ENCODE measurements at regions not wholly inside any gene's neighbourhood (a gene's known extent, or its start where the extent isn't known, plus 50 kb on each side); places are given as distances from the start of the nearest gene placed in this dataset.

GRCh38 chr5:159702301-159702700, 214.0 kb upstream of the ADRA1B start:
- ATAC-seq (no peak), DNase-seq (ENCODE audit: low spot score) (no peak)
- intact Hi-C loops (cut with DNase I), result no loop called here

- intact Hi-C loops (cut with DNase I), result no loop called here
- ATAC-seq (no peak), DNase-seq (ENCODE audit: low spot score) (no peak)
Measured at GRCh38 chr5:159702826-159703225, 213.5 kb upstream of the ADRA1B start.

GRCh38 chr5:159704160-159704559, 212.1 kb upstream of the ADRA1B start:
- ATAC-seq (no peak), DNase-seq (ENCODE audit: low spot score) (no peak)
- intact Hi-C loops (cut with DNase I), result no loop called here

- DNase-seq (ENCODE audit: low spot score), result no peak
- ATAC-seq, result no peak
- intact Hi-C loops (cut with DNase I), result no loop called here
Measured at GRCh38 chr5:159705948-159706347, 210.3 kb upstream of the ADRA1B start.

- DNase-seq (ENCODE audit: low spot score) (no peak), ATAC-seq (no peak)
- intact Hi-C loops (cut with DNase I), result no loop called here
Measured at GRCh38 chr5:159708090-159708489, 208.2 kb upstream of the ADRA1B start.

- intact Hi-C loops (cut with DNase I), result no loop called here
- no peak for ATAC-seq
- DNase-seq (ENCODE audit: low spot score), result no peak
Measured at GRCh38 chr5:159712672-159713071, 203.6 kb upstream of the ADRA1B start.

- intact Hi-C loops (cut with DNase I), result no loop called here
- no peak for DNase-seq (ENCODE audit: low spot score)
- ATAC-seq, result no peak
Measured at GRCh38 chr5:159713254-159713653, 203.0 kb upstream of the ADRA1B start.

GRCh38 chr5:159713773-159714172, 202.5 kb upstream of the ADRA1B start:
- DNase-seq (ENCODE audit: low spot score) (no peak), ATAC-seq (no peak)
- intact Hi-C loops (cut with DNase I), result no loop called here

- DNase-seq (ENCODE audit: low spot score) (no peak), ATAC-seq (no peak)
- intact Hi-C loops (cut with DNase I), result no loop called here
Measured at GRCh38 chr5:159725475-159725874, 190.8 kb upstream of the ADRA1B start.

GRCh38 chr5:159727167-159727566, 189.1 kb upstream of the ADRA1B start:
- intact Hi-C loops (cut with DNase I), result no loop called here
- DNase-seq (ENCODE audit: low spot score) (no peak), ATAC-seq (no peak)

GRCh38 chr5:159730285-159730684, 186.0 kb upstream of the ADRA1B start:
- ATAC-seq (no peak), DNase-seq (ENCODE audit: low spot score) (no peak)
- intact Hi-C loops (cut with DNase I), result no loop called here

GRCh38 chr5:159732220-159732619, 184.1 kb upstream of the ADRA1B start:
- intact Hi-C loops (cut with DNase I), result no loop called here
- ATAC-seq (no peak), DNase-seq (ENCODE audit: low spot score) (no peak)

- DNase-seq (ENCODE audit: low spot score) (no peak), ATAC-seq (no peak)
- intact Hi-C loops (cut with DNase I), result no loop called here
Measured at GRCh38 chr5:159734366-159734765, 181.9 kb upstream of the ADRA1B start.

- DNase-seq (ENCODE audit: low spot score), result no peak
- ATAC-seq, result no peak
- intact Hi-C loops (cut with DNase I), result no loop called here
Measured at GRCh38 chr5:159735036-159735435, 181.2 kb upstream of the ADRA1B start.

GRCh38 chr5:159735749-159736660, 180.3 kb upstream of the ADRA1B start:
- ATAC-seq, result no peak
- intact Hi-C loops (cut with DNase I), result no loop called here
- DNase-seq (ENCODE audit: low spot score), result no peak

GRCh38 chr5:159736844-159737243, 179.4 kb upstream of the ADRA1B start:
- no peak for DNase-seq (ENCODE audit: low spot score)
- intact Hi-C loops (cut with DNase I), result no loop called here
- no peak for ATAC-seq

- intact Hi-C loops (cut with DNase I), result no loop called here
- DNase-seq (ENCODE audit: low spot score) (no peak), ATAC-seq (no peak)
Measured at GRCh38 chr5:159737263-159737662, 179.0 kb upstream of the ADRA1B start.

- no peak for ATAC-seq
- no peak for DNase-seq (ENCODE audit: low spot score)
- intact Hi-C loops (cut with DNase I), result no loop called here
Measured at GRCh38 chr5:159741829-159742322, 174.4 kb upstream of the ADRA1B start.

GRCh38 chr5:159743234-159743633, 173.0 kb upstream of the ADRA1B start:
- intact Hi-C loops (cut with DNase I), result no loop called here
- no peak for DNase-seq (ENCODE audit: low spot score)
- ATAC-seq, result no peak

- DNase-seq (ENCODE audit: low spot score), result no peak
Measured at GRCh38 chr5:159746707-159747106, 169.6 kb upstream of the ADRA1B start.

GRCh38 chr5:159749146-159749545, 167.1 kb upstream of the ADRA1B start:
- intact Hi-C loops (cut with DNase I), result no loop called here
- ATAC-seq (no peak), DNase-seq (ENCODE audit: low spot score) (no peak)

More at GRCh38 chr5:159746707-159747106, 169.6 kb upstream of the ADRA1B start:
- no peak for ATAC-seq
- intact Hi-C loops (cut with DNase I), result no loop called here
